GM12878 (cell line): ENCODE measurements at regions not wholly inside any gene's neighbourhood (a gene's known extent, or its start where the extent isn't known, plus 50 kb on each side); places are given as distances from the start of the nearest gene placed in this dataset.

ENCODE experiments used
- ATAC-seq: fragments of 200-7000 bp; cut with Tn5 transposase; 3 replicates; pipeline ENCODE4 v1.9.1; 2020; ENCODE audit warnings: mild to moderate bottlenecking, moderate library complexity
- BruUV-seq: library from RNA; stranded (reverse); fragments of 400-500 nt; replicated peaks from 2 replicates; lab custom pipeline; 2021; lab: Mats Ljungman, UMichigan
- CTCF ChIA-PET: fragments of 300-600 bp; sonication (Branson Sonifier 250); formaldehyde crosslinking; extraction: SDS; loops from one replicate; lab custom pipeline; 2021; ENCODE audit warnings: inconsistent platforms; lab: Yijun Ruan, JAX
- POLR2A ChIA-PET: fragments of 350-600 bp; formaldehyde crosslinking; extraction: SDS; loops from one replicate; lab custom pipeline; 2021; ENCODE audit warnings: inconsistent platforms; lab: Charles Lee
- RAD21 ChIA-PET: fragments of 300-600 bp; sonication (Branson Sonifier 250); formaldehyde crosslinking; loops from one replicate; lab custom pipeline; 2023; ENCODE audit warnings: antibody characterized with exemption; ENCODE audit not compliant: unreplicated experiment; lab: Charles Lee
- SMC1A ChIA-PET: fragments of 300-600 bp; sonication (Branson Sonifier 250); formaldehyde crosslinking; loops from one replicate; lab custom pipeline; 2023; ENCODE audit not compliant: unreplicated experiment, uncharacterized antibody; lab: Charles Lee
- DNase-seq: peaks from one replicate; pipeline ENCODE4 v3.0.0-alpha.2; 2011; ENCODE audit warnings: low read depth, low spot score
- FAIRE-seq: peaks from 3 replicates; lab custom pipeline; 2011; peaks lifted over from hg19 to GRCh38; lab: Jason Lieb, UNC
- H2AFZ ChIP-seq: 2 replicates; pipeline ENCODE4 v1.6.0; 2011; ENCODE audit warnings: low read depth, low read length, control low read depth; ENCODE audit not compliant: control insufficient read depth
- H3K27ac ChIP-seq: 2 replicates; pipeline ENCODE4 v1.5.1; 2011; ENCODE audit warnings: control low read depth; ENCODE audit not compliant: control insufficient read depth, insufficient read depth
- H3K27me3 ChIP-seq, 2 experiments: replicated peaks in 1 of 2; 2 replicates each; pipeline versions ENCODE4 v1.6.0 to v1.6.1; 2011; ENCODE audit warnings: low read length in 1 of 2; ENCODE audit not compliant: control insufficient read depth in 2 of 2, insufficient read depth in 2 of 2
- H3K36me3 ChIP-seq, 2 experiments: 2 replicates each; pipeline ENCODE4 v1.5.1; 2011; ENCODE audit warnings: low read length in 1 of 2; ENCODE audit not compliant: control insufficient read depth in 2 of 2, insufficient read depth in 2 of 2
- H3K4me1 ChIP-seq: 2 replicates; pipeline ENCODE4 v1.6.1; 2011; ENCODE audit warnings: mild to moderate bottlenecking, low read length, moderate library complexity, mixed read lengths; ENCODE audit not compliant: control insufficient read depth, insufficient read depth
- H3K4me2 ChIP-seq: 2 replicates; pipeline ENCODE4 v1.6.0; 2011; ENCODE audit warnings: control low read depth; ENCODE audit not compliant: control insufficient read depth, insufficient read depth
- H3K4me3 ChIP-seq: fragments of 200-600 bp; sonication (generic); 2 replicates; pipeline ENCODE4 v1.5.1; 2016
- H3K79me2 ChIP-seq: 2 replicates; pipeline ENCODE4 v1.6.0; 2011; ENCODE audit warnings: low read length; ENCODE audit not compliant: control insufficient read depth, insufficient read depth
- H3K9ac ChIP-seq: 2 replicates; pipeline ENCODE4 v1.8.0; 2011; ENCODE audit warnings: low read length, control low read depth, mixed read lengths; ENCODE audit not compliant: control insufficient read depth, insufficient read depth
- H3K9me3 ChIP-seq: replicated peaks from 3 replicates; pipeline ENCODE4 v1.5.1; 2011; ENCODE audit warnings: mild to moderate bottlenecking, low read length; ENCODE audit not compliant: control insufficient read depth, insufficient read depth
- H4K20me1 ChIP-seq: 2 replicates; pipeline ENCODE4 v1.6.0; 2011; ENCODE audit not compliant: control insufficient read depth, insufficient read depth
- ATF7 ChIP-seq: fragments of 450-650 bp; IDR thresholded peaks from 2 replicates; pipeline ENCODE4 v1.6.1; 2016; ENCODE audit warnings: low read depth, mild to moderate bottlenecking
- CREB1 ChIP-seq: IDR thresholded peaks from 2 replicates; pipeline ENCODE4 v1.6.1; 2012; ENCODE audit warnings: low read depth, mild to moderate bottlenecking, inconsistent platforms
- DPF2 ChIP-seq: fragments of 450-650 bp; IDR thresholded peaks from 2 replicates; pipeline ENCODE4 v1.6.1; 2017; ENCODE audit warnings: mild to moderate bottlenecking
- FOS ChIP-seq: IDR thresholded peaks from 3 replicates; pipeline ENCODE4 v1.6.1; 2011; ENCODE audit warnings: borderline replicate concordance; ENCODE audit not compliant: insufficient read length; ENCODE audit errors: extremely low read depth
- HDAC6 ChIP-seq: fragments of 200-600 bp; sonication (generic); IDR thresholded peaks from one replicate; pipeline ENCODE4 v1.8.0; 2017; ENCODE audit warnings: antibody characterized with exemption; ENCODE audit not compliant: unreplicated experiment
- KDM1A ChIP-seq: fragments of 200-600 bp; sonication (generic); IDR thresholded peaks from 2 replicates; pipeline ENCODE4 v1.6.1; 2016; ENCODE audit warnings: borderline replicate concordance
- NR2C2 ChIP-seq: IDR thresholded peaks from 2 replicates; pipeline ENCODE4 v1.6.1; 2011; ENCODE audit warnings: borderline replicate concordance, low read depth; ENCODE audit not compliant: control insufficient read depth, insufficient read length
- NR2F1 ChIP-seq: fragments of 450-650 bp; conservative IDR thresholded peaks from 2 replicates; pipeline ENCODE4 v1.6.1; 2017; ENCODE audit warnings: mild to moderate bottlenecking
- PML ChIP-seq: IDR thresholded peaks from 2 replicates; pipeline ENCODE4 v1.6.1; 2012; ENCODE audit warnings: low read length, inconsistent platforms
- RFX5 ChIP-seq: IDR thresholded peaks from 2 replicates; pipeline ENCODE4 v1.6.1; 2011; ENCODE audit warnings: low read depth, low read length, improper control_type of control experiment
- SIN3A ChIP-seq: IDR thresholded peaks from 2 replicates; pipeline ENCODE4 v1.6.1; 2012; ENCODE audit warnings: low read depth, low read length, improper control_type of control experiment
- SMAD1 ChIP-seq: fragments of 450-650 bp; IDR thresholded peaks from 2 replicates; pipeline ENCODE4 v1.6.1; 2018; ENCODE audit warnings: mild to moderate bottlenecking, low read depth; ENCODE audit not compliant: partially characterized antibody
- WGBS: methylation state at CpG from one replicate; pipeline ENCODE4 v1.1.6; 2016; ENCODE audit warnings: low lambda C conversion rate; ENCODE audit not compliant: insufficient replicate concordance, insufficient coverage; ENCODE audit errors: missing lambda C conversion rate; 5-methylcytosine and 5-hydroxymethylcytosine counted together
- in situ Hi-C: fragments of 300-500 bp; cut with MboI; formaldehyde crosslinking; loops from 9 replicates; pipeline ENCODE4 v1.14.3; 2018; ENCODE audit warnings: mixed read lengths
- intact Hi-C: fragments of 100-400 bp; cut with micrococcal nuclease; formaldehyde crosslinking; loops from one replicate; pipeline ENCODE4 v1.14.2; 2022; ENCODE audit not compliant: unreplicated experiment
- TF ChIP-seq, protein P1 (sequence below): fragments of 450-650 bp; IDR thresholded peaks from 2 replicates; pipeline ENCODE4 v1.6.1; 2016; ENCODE audit warnings: mild to moderate bottlenecking
- TF ChIP-seq, protein P2 (sequence below), 3 experiments: IDR thresholded peaks in 2 of 3; conservative IDR thresholded peaks in 1 of 3; 2 replicates each; pipeline ENCODE4 v1.5.1; 2011; ENCODE audit warnings: low read depth in 3 of 3, low read length in 3 of 3, mild to moderate bottlenecking in 3 of 3, control low read depth in 2 of 3, moderate library complexity in 2 of 3, inconsistent platforms in 1 of 3, mixed read lengths in 1 of 3; ENCODE audit not compliant: control insufficient read depth in 2 of 3, insufficient read depth in 1 of 3; ENCODE audit errors: extremely low read depth in 1 of 3
- TF ChIP-seq, protein P3 (sequence below): IDR thresholded peaks from 2 replicates; pipeline ENCODE4 v1.6.1; 2012; ENCODE audit warnings: low read depth, low read length, improper control_type of control experiment
- TF ChIP-seq, protein P4 (sequence below): fragments of 450-650 bp; IDR thresholded peaks from 2 replicates; pipeline ENCODE4 v1.6.1; 2016; ENCODE audit warnings: mild to moderate bottlenecking

DNA sequence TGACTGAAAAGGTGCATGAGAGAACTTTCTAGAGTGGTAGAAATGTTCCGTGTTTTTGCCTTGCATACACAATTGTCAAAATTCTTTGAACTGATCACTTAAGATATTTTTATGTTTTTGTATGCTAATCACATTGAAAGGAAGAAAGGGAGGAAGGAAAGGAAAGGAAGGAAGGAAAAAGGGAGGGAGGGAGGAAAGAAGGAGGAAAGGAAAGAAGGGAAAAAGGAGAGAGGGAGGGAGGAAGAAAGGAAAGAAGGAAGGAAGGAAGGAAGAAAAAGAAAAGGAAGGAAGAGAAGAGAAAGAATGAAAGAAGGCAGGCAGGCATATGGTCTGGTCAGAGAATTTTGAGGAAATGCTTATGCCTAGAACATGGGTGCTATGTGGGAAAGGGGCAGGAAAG lies 68.4 kb upstream of the PGBD5 start (continued):
- no peak for TF ChIP-seq NR2F1
- TF ChIP-seq, protein P1, sequence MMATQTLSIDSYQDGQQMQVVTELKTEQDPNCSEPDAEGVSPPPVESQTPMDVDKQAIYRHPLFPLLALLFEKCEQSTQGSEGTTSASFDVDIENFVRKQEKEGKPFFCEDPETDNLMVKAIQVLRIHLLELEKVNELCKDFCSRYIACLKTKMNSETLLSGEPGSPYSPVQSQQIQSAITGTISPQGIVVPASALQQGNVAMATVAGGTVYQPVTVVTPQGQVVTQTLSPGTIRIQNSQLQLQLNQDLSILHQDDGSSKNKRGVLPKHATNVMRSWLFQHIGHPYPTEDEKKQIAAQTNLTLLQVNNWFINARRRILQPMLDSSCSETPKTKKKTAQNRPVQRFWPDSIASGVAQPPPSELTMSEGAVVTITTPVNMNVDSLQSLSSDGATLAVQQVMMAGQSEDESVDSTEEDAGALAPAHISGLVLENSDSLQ: no peak
- no peak for TF ChIP-seq SMAD1
- TF ChIP-seq, all 136 proteins: peak for 0

DNA sequence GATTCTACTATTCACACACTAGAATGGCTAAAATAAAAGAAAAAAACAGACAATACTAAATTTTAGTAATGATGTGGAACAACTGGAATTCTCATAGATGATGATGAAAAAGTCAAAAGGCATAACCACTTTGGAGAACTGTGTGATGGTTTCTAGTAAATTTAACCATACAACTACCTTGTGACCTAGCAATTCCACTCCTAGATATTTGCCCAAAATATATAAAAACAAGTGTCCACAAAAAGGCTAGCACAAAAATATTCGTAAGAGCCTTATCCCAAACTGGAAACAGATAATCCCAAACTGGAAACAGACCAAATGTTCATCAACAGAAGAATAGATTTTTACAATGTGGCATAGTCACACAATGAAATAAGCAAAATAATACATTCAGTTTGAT lies 67.9 kb upstream of the PGBD5 start:
- Histone ChIP-seq H4K20me1 (no peaks in the 10 kb centered on the region), H3K9me3 (no peaks in the 10 kb centered on the region), H3K4me1 (no peaks in the 10 kb centered on the region), H3K27me3 (no peaks in the 10 kb centered on the region; a peak in 1 of 4 replicates), H3K27ac (no peak overlapping the region), H3K9ac (no peak overlapping the region), H3K36me3 (no peaks in the 10 kb centered on the region), H3K4me2 (no peak overlapping the region), H3K4me3 (no peak overlapping the region), H3K79me2 (no peaks in the 10 kb centered on the region), H2AFZ (no peak overlapping the region)
- ChIA-PET POLR2A (no interaction called here), CTCF (no interaction called here), SMC1A (no interaction called here), RAD21 (no interaction called here)
- BruUV-seq: no TSS peak
- WGBS: 0% methylated on average over 1 of the region's 1 CpG
- in situ Hi-C loops: no loop called here
- FAIRE-seq: no peak
- ATAC-seq: no peak
- intact Hi-C loops: no loop called here
- no peak for DNase-seq
- no peak for TF ChIP-seq SMAD1
- no peak for TF ChIP-seq SIN3A
- TF ChIP-seq, protein P2, sequence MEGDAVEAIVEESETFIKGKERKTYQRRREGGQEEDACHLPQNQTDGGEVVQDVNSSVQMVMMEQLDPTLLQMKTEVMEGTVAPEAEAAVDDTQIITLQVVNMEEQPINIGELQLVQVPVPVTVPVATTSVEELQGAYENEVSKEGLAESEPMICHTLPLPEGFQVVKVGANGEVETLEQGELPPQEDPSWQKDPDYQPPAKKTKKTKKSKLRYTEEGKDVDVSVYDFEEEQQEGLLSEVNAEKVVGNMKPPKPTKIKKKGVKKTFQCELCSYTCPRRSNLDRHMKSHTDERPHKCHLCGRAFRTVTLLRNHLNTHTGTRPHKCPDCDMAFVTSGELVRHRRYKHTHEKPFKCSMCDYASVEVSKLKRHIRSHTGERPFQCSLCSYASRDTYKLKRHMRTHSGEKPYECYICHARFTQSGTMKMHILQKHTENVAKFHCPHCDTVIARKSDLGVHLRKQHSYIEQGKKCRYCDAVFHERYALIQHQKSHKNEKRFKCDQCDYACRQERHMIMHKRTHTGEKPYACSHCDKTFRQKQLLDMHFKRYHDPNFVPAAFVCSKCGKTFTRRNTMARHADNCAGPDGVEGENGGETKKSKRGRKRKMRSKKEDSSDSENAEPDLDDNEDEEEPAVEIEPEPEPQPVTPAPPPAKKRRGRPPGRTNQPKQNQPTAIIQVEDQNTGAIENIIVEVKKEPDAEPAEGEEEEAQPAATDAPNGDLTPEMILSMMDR (IDR thresholded peaks at IDR 0.05 in 2 of 3, conservative IDR thresholded peaks at IDR 0.05 in 1 of 3; ENCODE audit: control insufficient read depth in 2 of 3, extremely low read depth in 1 of 3, insufficient read depth in 1 of 3, low read depth in 3 of 3, low read length in 3 of 3): no peak
- TF ChIP-seq PML: no peak
- TF ChIP-seq KDM1A: no peak
- no peak for TF ChIP-seq ATF7
- TF ChIP-seq, protein P3, sequence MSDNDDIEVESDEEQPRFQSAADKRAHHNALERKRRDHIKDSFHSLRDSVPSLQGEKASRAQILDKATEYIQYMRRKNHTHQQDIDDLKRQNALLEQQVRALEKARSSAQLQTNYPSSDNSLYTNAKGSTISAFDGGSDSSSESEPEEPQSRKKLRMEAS: no peak
- no peak for TF ChIP-seq NR2C2
- TF ChIP-seq, protein P4, sequence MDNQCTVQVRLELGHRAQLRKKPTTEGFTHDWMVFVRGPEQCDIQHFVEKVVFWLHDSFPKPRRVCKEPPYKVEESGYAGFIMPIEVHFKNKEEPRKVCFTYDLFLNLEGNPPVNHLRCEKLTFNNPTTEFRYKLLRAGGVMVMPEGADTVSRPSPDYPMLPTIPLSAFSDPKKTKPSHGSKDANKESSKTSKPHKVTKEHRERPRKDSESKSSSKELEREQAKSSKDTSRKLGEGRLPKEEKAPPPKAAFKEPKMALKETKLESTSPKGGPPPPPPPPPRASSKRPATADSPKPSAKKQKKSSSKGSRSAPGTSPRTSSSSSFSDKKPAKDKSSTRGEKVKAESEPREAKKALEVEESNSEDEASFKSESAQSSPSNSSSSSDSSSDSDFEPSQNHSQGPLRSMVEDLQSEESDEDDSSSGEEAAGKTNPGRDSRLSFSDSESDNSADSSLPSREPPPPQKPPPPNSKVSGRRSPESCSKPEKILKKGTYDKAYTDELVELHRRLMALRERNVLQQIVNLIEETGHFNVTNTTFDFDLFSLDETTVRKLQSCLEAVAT: no peak
- no peak for TF ChIP-seq DPF2
- no peak for TF ChIP-seq RFX5
- TF ChIP-seq CREB1: no peak
- no peak for TF ChIP-seq FOS
- TF ChIP-seq HDAC6: no peak
